HepG2 (cell line): ENCODE measurements at regions not wholly inside any gene's neighbourhood (a gene's known extent, or its start where the extent isn't known, plus 50 kb on each side); places are given as distances from the start of the nearest gene placed in this dataset.

Experiments
- ATAC-seq: fragments of 200-7000 bp; cut with Tn5 transposase; 3 replicates; pipeline ENCODE4 v1.9.1; 2020; ENCODE audit warnings: mild to moderate bottlenecking, moderate library complexity
- BruUV-seq: library from RNA; stranded (reverse); fragments of 400-500 nt; replicated peaks from 2 replicates; lab custom pipeline; 2021; lab: Mats Ljungman, UMichigan
- CTCF ChIA-PET: fragments of 300-600 bp; formaldehyde crosslinking; extraction: SDS; loops from one replicate; lab custom pipeline; 2021; ENCODE audit warnings: low total read pairs, inconsistent platforms, low intra/inter-chr PET ratio; lab: Yijun Ruan, JAX
- POLR2A ChIA-PET: fragments of 350-600 bp; sonication (Branson Sonifier 250); formaldehyde crosslinking; loops from one replicate; lab custom pipeline; 2020; ENCODE audit warnings: antibody characterized with exemption, inconsistent platforms; lab: Yijun Ruan, JAX
- DNase-seq: peaks from one replicate; pipeline ENCODE4 v3.0.0-alpha.2; 2015; ENCODE audit warnings: low spot score
- FAIRE-seq: peaks from 3 replicates; lab custom pipeline; 2011; peaks lifted over from hg19 to GRCh38; lab: Jason Lieb, UNC
- H2AFZ ChIP-seq: one replicate; pipeline ENCODE4 v1.6.1; 2011; ENCODE audit warnings: low read length, inconsistent platforms
- H3K27ac ChIP-seq: fragments of 300-600 bp; 3 replicates; pipeline ENCODE4 v1.8.0; 2011; ENCODE audit warnings: mixed run types, mild to moderate bottlenecking, mixed read lengths, low read length, inconsistent platforms; ENCODE audit not compliant: insufficient read depth; ENCODE audit errors: extremely low read length
- H3K27me3 ChIP-seq, 2 experiments: fragments of 200-600 bp in 1 of 2; 2 replicates in 1 of 2; 3 replicates in 1 of 2; pipeline versions ENCODE4 v1.6.0 to v1.8.0; 2011; ENCODE audit warnings: low read length in 2 of 2, mild to moderate bottlenecking in 2 of 2, moderate library complexity in 2 of 2, inconsistent platforms in 1 of 2; ENCODE audit not compliant: insufficient read depth in 2 of 2, control insufficient read depth in 1 of 2
- H3K36me3 ChIP-seq, 2 experiments: fragments of 200-600 bp in 1 of 2; replicated peaks in 1 of 2; 2 replicates in 1 of 2; 3 replicates in 1 of 2; pipeline versions ENCODE4 v1.5.1 to v1.8.0; 2011; ENCODE audit warnings: low read length in 2 of 2, inconsistent platforms in 1 of 2; ENCODE audit not compliant: insufficient read depth in 2 of 2, control insufficient read depth in 1 of 2
- H3K4me1 ChIP-seq: 2 replicates; pipeline ENCODE4 v1.5.1; 2012; ENCODE audit warnings: low read length, inconsistent platforms; ENCODE audit not compliant: insufficient read depth
- H3K4me2 ChIP-seq: 2 replicates; pipeline ENCODE4 v1.6.0; 2011; ENCODE audit warnings: low read depth, low read length, inconsistent platforms
- H3K4me3 ChIP-seq, 3 experiments: fragments of 200-600 bp in 1 of 3; sonication (generic), shearing (Covaris generic) in 1 of 3; replicated peaks in 1 of 3; 2 replicates each; pipeline ENCODE4 v1.5.1; 2011 to 2016; ENCODE audit warnings: low read length in 3 of 3, inconsistent platforms in 2 of 3, low read depth in 2 of 3, mild to moderate bottlenecking in 2 of 3, control low read depth in 1 of 3, mixed read lengths in 1 of 3; ENCODE audit not compliant: insufficient read depth in 1 of 3
- H3K79me2 ChIP-seq: one replicate; pipeline ENCODE4 v1.6.1; 2011; ENCODE audit warnings: low read length, inconsistent platforms; ENCODE audit not compliant: insufficient read depth
- H3K9ac ChIP-seq: 2 replicates; pipeline ENCODE4 v1.6.0; 2011; ENCODE audit warnings: mild to moderate bottlenecking, low read depth, low read length, inconsistent platforms; ENCODE audit not compliant: insufficient read depth
- H3K9me3 ChIP-seq: 2 replicates; pipeline ENCODE4 v1.5.1; 2012; ENCODE audit warnings: mild to moderate bottlenecking, low read length
- H4K20me1 ChIP-seq: 2 replicates; pipeline ENCODE4 v1.6.0; 2011; ENCODE audit warnings: inconsistent platforms, mild to moderate bottlenecking, low read length, moderate library complexity; ENCODE audit not compliant: insufficient read depth
- ASH2L ChIP-seq: fragments of 300-600, 200-600 bp; sonication (generic); IDR thresholded peaks from 2 replicates; pipeline ENCODE4 v1.7.0; 2017; ENCODE audit warnings: low read depth, mild to moderate bottlenecking, moderate library complexity, mixed read lengths, low read length; ENCODE audit not compliant: insufficient read length
- CENPT ChIP-seq: sonication (generic); formaldehyde crosslinking; IDR thresholded peaks from 2 replicates; pipeline ENCODE4 v1.8.0; 2022; ENCODE audit warnings: low read depth, mild to moderate bottlenecking, moderate library complexity, missing genetic modification reagents
- FIP1L1 ChIP-seq: fragments of 200-400 bp; formaldehyde crosslinking; IDR thresholded peaks from 2 replicates; pipeline ENCODE4 v1.6.1; 2018; ENCODE audit warnings: low read depth, mild to moderate bottlenecking, low read length, moderate library complexity, borderline replicate concordance; ENCODE audit not compliant: insufficient read depth
- HMG20B ChIP-seq: conservative IDR thresholded peaks from 2 replicates; pipeline ENCODE4 v1.6.1; 2016; ENCODE audit warnings: missing genetic modification reagents, missing compliant biosample characterization
- JUNB ChIP-seq: sonication (generic); formaldehyde crosslinking; IDR thresholded peaks from 2 replicates; pipeline ENCODE4 v1.8.0; 2022; ENCODE audit warnings: missing genetic modification reagents, mild to moderate bottlenecking, borderline replicate concordance
- NCOA1 ChIP-seq: sonication (generic); formaldehyde crosslinking; IDR thresholded peaks from 2 replicates; pipeline ENCODE4 v1.9.0; 2021; ENCODE audit warnings: missing genetic modification reagents
- NCOR1 ChIP-seq: fragments of 200-600 bp; sonication (generic); IDR thresholded peaks from 2 replicates; pipeline ENCODE4 v1.7.0; 2017; ENCODE audit warnings: antibody characterized with exemption, low read length, borderline replicate concordance
- NFIC ChIP-seq: IDR thresholded peaks from 2 replicates; pipeline ENCODE4 v1.6.1; 2012; ENCODE audit warnings: mild to moderate bottlenecking, low read length, inconsistent platforms
- RFX3 ChIP-seq: IDR thresholded peaks from 2 replicates; pipeline ENCODE4 v1.6.1; 2016; ENCODE audit warnings: missing biosample characterization, missing genetic modification reagents
- SUZ12 ChIP-seq: fragments of 150-350 bp; IDR thresholded peaks from 2 replicates; pipeline ENCODE4 v1.6.1; 2014; ENCODE audit warnings: low read depth, low read length
- U2AF1 ChIP-seq: fragments of 200-400 bp; formaldehyde crosslinking; optimal IDR thresholded peaks from 2 replicates; pipeline ENCODE3; 2017; ENCODE audit warnings: mild to moderate bottlenecking, low read depth, low read length
- ZNF501 ChIP-seq: sonication (generic); formaldehyde crosslinking; IDR thresholded peaks from 2 replicates; pipeline ENCODE4 v1.5.1; 2020; ENCODE audit warnings: mild to moderate bottlenecking, moderate library complexity, missing genetic modification reagents
- WGBS: methylation state at CpG from one replicate; pipeline ENCODE4 v1.1.6; 2017; ENCODE audit warnings: low lambda C conversion rate; 5-methylcytosine and 5-hydroxymethylcytosine counted together
- in situ Hi-C: cut with HindIII; loops from 2 replicates; pipeline ENCODE4 v1.10.0; 2017; ENCODE audit warnings: low pct_unique_long_range_greater_than_20kb; ENCODE audit not compliant: extremely low pct_ligation_motif_present
- intact Hi-C: fragments of 100-400 bp; cut with micrococcal nuclease; formaldehyde crosslinking; loops from one replicate; pipeline ENCODE4 v1.10.0; 2022; ENCODE audit not compliant: unreplicated experiment
- TF ChIP-seq, protein P1 (sequence below): sonication (generic); formaldehyde crosslinking; IDR thresholded peaks from 2 replicates; pipeline ENCODE4 v1.4.0; 2020; ENCODE audit warnings: mild to moderate bottlenecking, missing genetic modification reagents
- TF ChIP-seq, protein P2 (sequence below), 2 experiments: sonication (generic) in 1 of 2; formaldehyde crosslinking in 1 of 2; IDR thresholded peaks; 2 replicates each; pipeline versions ENCODE4 v1.5.1 to v1.6.1; 2011 to 2020; ENCODE audit warnings: borderline replicate concordance in 1 of 2, low read depth in 1 of 2, low read length in 1 of 2, mild to moderate bottlenecking in 1 of 2, missing genetic modification reagents in 1 of 2, moderate library complexity in 1 of 2
- TF ChIP-seq, protein P3 (sequence below): sonication (generic); formaldehyde crosslinking; IDR thresholded peaks from 2 replicates; pipeline ENCODE4 v1.4.0; 2020; ENCODE audit warnings: missing genetic modification reagents

DNA sequence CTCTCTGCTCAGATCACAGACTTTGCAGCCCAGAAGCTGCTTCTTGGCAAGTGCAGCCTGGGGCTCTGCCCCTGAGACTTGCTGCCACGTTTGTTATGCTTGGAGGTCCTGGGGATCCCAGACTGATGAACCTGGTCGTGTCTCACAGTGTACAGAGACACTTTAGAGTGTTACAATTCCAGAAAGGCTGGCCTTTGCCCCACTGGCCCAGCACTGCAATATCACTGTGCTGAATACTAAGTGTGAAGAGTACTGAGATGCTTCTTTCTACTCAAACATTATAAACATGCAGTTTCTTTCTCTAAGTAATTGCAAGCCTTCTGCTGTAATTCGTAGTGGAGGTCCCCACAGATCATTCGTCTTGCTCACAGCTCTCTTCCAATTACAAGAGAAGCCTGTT is 133.2 kb downstream of the MAP3K21 start:
- intact Hi-C loops = no loop called here
- no TSS peak for BruUV-seq
- Histone ChIP-seq H3K4me3 (no peak overlapping the region), H2AFZ (no peak overlapping the region), H3K27ac (no peak overlapping the region), H3K4me1 (no peaks in the 10 kb centered on the region), H3K27me3 (no peaks in the 10 kb centered on the region), H3K79me2 (no peaks in the 10 kb centered on the region), H4K20me1 (no peaks in the 10 kb centered on the region), H3K9ac (no peak overlapping the region), H3K9me3 (peaks cover 11% of the 10 kb centered on the region; the same call in 1 of the 2 replicates), H3K36me3 (no peaks in the 10 kb centered on the region), H3K4me2 (no peak overlapping the region)
- WGBS = 27% methylated on average over 4 of the region's 4 CpGs
- FAIRE-seq = no peak
- ChIA-PET POLR2A (no interaction called here), CTCF (no interaction called here)
- ATAC-seq = no peak
- in situ Hi-C loops = no loop called here
- no peak for DNase-seq
- TF ChIP-seq HMG20B (CRISPR knock-in tag) (no peak), RFX3 (CRISPR knock-in tag) (no peak), JUNB (CRISPR knock-in tag) (no peak), ASH2L (no peak), NCOR1 (no peak), FIP1L1 (no peak), NFIC (no peak), U2AF1 (no peak), ZNF501 (CRISPR knock-in tag) (no peak), CENPT (CRISPR knock-in tag) (no peak), SUZ12 (no peak), NCOA1 (no peak)
- TF ChIP-seq, protein P1, sequence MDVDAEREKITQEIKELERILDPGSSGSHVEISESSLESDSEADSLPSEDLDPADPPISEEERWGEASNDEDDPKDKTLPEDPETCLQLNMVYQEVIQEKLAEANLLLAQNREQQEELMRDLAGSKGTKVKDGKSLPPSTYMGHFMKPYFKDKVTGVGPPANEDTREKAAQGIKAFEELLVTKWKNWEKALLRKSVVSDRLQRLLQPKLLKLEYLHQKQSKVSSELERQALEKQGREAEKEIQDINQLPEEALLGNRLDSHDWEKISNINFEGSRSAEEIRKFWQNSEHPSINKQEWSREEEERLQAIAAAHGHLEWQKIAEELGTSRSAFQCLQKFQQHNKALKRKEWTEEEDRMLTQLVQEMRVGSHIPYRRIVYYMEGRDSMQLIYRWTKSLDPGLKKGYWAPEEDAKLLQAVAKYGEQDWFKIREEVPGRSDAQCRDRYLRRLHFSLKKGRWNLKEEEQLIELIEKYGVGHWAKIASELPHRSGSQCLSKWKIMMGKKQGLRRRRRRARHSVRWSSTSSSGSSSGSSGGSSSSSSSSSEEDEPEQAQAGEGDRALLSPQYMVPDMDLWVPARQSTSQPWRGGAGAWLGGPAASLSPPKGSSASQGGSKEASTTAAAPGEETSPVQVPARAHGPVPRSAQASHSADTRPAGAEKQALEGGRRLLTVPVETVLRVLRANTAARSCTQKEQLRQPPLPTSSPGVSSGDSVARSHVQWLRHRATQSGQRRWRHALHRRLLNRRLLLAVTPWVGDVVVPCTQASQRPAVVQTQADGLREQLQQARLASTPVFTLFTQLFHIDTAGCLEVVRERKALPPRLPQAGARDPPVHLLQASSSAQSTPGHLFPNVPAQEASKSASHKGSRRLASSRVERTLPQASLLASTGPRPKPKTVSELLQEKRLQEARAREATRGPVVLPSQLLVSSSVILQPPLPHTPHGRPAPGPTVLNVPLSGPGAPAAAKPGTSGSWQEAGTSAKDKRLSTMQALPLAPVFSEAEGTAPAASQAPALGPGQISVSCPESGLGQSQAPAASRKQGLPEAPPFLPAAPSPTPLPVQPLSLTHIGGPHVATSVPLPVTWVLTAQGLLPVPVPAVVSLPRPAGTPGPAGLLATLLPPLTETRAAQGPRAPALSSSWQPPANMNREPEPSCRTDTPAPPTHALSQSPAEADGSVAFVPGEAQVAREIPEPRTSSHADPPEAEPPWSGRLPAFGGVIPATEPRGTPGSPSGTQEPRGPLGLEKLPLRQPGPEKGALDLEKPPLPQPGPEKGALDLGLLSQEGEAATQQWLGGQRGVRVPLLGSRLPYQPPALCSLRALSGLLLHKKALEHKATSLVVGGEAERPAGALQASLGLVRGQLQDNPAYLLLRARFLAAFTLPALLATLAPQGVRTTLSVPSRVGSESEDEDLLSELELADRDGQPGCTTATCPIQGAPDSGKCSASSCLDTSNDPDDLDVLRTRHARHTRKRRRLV (CRISPR knock-in tag) = no peak
- TF ChIP-seq, protein P2, sequence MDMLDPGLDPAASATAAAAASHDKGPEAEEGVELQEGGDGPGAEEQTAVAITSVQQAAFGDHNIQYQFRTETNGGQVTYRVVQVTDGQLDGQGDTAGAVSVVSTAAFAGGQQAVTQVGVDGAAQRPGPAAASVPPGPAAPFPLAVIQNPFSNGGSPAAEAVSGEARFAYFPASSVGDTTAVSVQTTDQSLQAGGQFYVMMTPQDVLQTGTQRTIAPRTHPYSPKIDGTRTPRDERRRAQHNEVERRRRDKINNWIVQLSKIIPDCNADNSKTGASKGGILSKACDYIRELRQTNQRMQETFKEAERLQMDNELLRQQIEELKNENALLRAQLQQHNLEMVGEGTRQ (IDR thresholded peaks at IDR 0.05; ENCODE audit: low read depth, low read length) = no peak
- TF ChIP-seq, protein P2 (CRISPR knock-in tag; IDR thresholded peaks at IDR 0.05; ENCODE audit: borderline replicate concordance) = no peak
- TF ChIP-seq, protein P3, sequence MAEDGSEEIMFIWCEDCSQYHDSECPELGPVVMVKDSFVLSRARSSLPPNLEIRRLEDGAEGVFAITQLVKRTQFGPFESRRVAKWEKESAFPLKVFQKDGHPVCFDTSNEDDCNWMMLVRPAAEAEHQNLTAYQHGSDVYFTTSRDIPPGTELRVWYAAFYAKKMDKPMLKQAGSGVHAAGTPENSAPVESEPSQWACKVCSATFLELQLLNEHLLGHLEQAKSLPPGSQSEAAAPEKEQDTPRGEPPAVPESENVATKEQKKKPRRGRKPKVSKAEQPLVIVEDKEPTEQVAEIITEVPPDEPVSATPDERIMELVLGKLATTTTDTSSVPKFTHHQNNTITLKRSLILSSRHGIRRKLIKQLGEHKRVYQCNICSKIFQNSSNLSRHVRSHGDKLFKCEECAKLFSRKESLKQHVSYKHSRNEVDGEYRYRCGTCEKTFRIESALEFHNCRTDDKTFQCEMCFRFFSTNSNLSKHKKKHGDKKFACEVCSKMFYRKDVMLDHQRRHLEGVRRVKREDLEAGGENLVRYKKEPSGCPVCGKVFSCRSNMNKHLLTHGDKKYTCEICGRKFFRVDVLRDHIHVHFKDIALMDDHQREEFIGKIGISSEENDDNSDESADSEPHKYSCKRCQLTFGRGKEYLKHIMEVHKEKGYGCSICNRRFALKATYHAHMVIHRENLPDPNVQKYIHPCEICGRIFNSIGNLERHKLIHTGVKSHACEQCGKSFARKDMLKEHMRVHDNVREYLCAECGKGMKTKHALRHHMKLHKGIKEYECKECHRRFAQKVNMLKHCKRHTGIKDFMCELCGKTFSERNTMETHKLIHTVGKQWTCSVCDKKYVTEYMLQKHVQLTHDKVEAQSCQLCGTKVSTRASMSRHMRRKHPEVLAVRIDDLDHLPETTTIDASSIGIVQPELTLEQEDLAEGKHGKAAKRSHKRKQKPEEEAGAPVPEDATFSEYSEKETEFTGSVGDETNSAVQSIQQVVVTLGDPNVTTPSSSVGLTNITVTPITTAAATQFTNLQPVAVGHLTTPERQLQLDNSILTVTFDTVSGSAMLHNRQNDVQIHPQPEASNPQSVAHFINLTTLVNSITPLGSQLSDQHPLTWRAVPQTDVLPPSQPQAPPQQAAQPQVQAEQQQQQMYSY (CRISPR knock-in tag) = no peak
